Gastroesophageal sphincter (tissue), 3 donors: ENCODE measurements at regions not wholly inside any gene's neighbourhood (a gene's known extent, or its start where the extent isn't known, plus 50 kb on each side); places are given as distances from the start of the nearest gene placed in this dataset.

Experiments
- CTCF ChIP-seq, 4 experiments: fragments of 200-600 bp in 2 of 4; fragments of 450-650 bp in 2 of 4; sonication (generic) in 1 of 4; IDR thresholded peaks; one replicate each; pipeline ENCODE4 v1.5.1; 2017 to 2019; ENCODE audit warnings: antibody characterized with exemption in 4 of 4, mild to moderate bottlenecking in 2 of 4, moderate library complexity in 2 of 4
- POLR2A ChIP-seq, 2 donors: fragments of 450-650 bp; IDR thresholded peaks; one replicate each; pipeline ENCODE4 v1.6.1; 2017; ENCODE audit warnings: antibody characterized with exemption in 2 of 2, mild to moderate bottlenecking in 2 of 2, moderate library complexity in 1 of 2
- POLR2AphosphoS5 ChIP-seq: sonication (generic); formaldehyde crosslinking; IDR thresholded peaks from one replicate; pipeline ENCODE4 v1.6.1; 2017; ENCODE audit warnings: antibody characterized with exemption

GRCh38 chr2:228762565-228762964, 508.5 kb downstream of the PID1 start:
- TF ChIP-seq CTCF (IDR thresholded peaks at IDR 0.05) (no peak), POLR2A (IDR thresholded peaks at IDR 0.05) (no peak), POLR2AphosphoS5 (no peak)
